ENCODE measurements at regions not wholly inside any gene's neighbourhood (a gene's known extent, or its start where the extent isn't known, plus 50 kb on each side); places are given as distances from the start of the nearest gene placed in this dataset.

DNA sequence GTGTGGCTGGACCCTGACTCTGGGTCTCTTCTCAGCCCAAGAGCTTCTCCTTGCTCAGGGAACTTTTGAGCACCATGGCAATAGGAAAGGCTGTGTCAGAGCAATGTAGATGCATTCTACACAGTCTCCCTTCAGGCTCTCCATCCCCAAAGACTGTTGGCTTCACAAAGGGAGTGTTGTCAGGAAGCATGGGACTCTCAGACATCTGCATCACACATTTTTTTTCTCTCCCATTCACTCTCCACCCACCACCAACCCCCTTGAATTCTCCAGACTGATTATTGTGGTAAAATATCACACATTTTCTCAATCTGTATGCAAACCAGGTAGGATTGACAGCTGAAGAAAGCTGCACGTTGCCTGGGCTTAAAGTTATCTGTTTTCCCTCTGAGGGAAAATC is 105.4 kb upstream of the WARS2 start:
- no peaks in the 10 kb centered on the region for H3K27me3 ChIP-seq (ENCODE audit: insufficient read depth in 3 of 3, low read length in 2 of 3)
- intact Hi-C loops (cut with DNase I) = no loop called here
- ATAC-seq (no peak), DNase-seq (no peak)
- no peak overlapping the region for H3K27ac ChIP-seq
- 56 to 65% (median 60%) methylated on average over 1 of the region's 1 CpG for WGBS, 3 donors
- H3K4me1 ChIP-seq = no peaks in the 10 kb centered on the region
- H3K36me3 ChIP-seq (ENCODE audit: insufficient read depth in 1 of 2, low read depth in 1 of 2) = no peaks in the 10 kb centered on the region
- TF ChIP-seq, protein P1, sequence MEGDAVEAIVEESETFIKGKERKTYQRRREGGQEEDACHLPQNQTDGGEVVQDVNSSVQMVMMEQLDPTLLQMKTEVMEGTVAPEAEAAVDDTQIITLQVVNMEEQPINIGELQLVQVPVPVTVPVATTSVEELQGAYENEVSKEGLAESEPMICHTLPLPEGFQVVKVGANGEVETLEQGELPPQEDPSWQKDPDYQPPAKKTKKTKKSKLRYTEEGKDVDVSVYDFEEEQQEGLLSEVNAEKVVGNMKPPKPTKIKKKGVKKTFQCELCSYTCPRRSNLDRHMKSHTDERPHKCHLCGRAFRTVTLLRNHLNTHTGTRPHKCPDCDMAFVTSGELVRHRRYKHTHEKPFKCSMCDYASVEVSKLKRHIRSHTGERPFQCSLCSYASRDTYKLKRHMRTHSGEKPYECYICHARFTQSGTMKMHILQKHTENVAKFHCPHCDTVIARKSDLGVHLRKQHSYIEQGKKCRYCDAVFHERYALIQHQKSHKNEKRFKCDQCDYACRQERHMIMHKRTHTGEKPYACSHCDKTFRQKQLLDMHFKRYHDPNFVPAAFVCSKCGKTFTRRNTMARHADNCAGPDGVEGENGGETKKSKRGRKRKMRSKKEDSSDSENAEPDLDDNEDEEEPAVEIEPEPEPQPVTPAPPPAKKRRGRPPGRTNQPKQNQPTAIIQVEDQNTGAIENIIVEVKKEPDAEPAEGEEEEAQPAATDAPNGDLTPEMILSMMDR (IDR thresholded peaks at IDR 0.05) = no peak
- H3K4me3 ChIP-seq = no peak overlapping the region
- no peaks in the 10 kb centered on the region for H3K9me3 ChIP-seq

DNA sequence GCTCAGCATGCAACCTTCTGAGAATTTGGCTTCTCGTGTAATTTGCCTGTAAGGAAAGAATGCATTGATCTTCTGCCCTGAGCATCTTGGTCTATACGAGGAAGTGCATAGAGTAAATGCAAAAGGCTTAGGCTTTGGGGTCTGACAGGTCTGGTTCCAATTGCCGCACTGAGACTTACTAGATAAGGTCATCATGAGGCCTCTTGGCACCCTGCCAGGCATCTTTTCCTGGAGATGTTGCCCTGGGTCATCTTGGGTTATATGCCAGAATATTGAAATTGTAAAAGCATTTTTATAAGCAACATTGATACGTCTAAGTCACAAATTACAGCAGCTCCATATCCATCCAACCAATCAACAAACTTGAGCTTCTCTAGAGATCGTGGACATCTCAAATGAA is 108.8 kb upstream of the WARS2 start:
- H3K4me1 ChIP-seq = no peaks in the 10 kb centered on the region
- H3K27ac ChIP-seq = no peak overlapping the region
- WGBS, 3 donors = 86 to 88% (median 86%) methylated on average over 5 of the region's 5 CpGs
- H3K27me3 ChIP-seq (ENCODE audit: insufficient read depth in 3 of 3, low read length in 2 of 3) = no peaks in the 10 kb centered on the region
- intact Hi-C loops (cut with DNase I) = no loop called here
- H3K4me3 ChIP-seq = no peak overlapping the region
- H3K36me3 ChIP-seq (ENCODE audit: insufficient read depth in 1 of 2, low read depth in 1 of 2) = no peaks in the 10 kb centered on the region
- no peaks in the 10 kb centered on the region for H3K9me3 ChIP-seq
- TF ChIP-seq, protein P1 (IDR thresholded peaks at IDR 0.05) = no peak
- no peak for ATAC-seq
- no peak for DNase-seq

DNA sequence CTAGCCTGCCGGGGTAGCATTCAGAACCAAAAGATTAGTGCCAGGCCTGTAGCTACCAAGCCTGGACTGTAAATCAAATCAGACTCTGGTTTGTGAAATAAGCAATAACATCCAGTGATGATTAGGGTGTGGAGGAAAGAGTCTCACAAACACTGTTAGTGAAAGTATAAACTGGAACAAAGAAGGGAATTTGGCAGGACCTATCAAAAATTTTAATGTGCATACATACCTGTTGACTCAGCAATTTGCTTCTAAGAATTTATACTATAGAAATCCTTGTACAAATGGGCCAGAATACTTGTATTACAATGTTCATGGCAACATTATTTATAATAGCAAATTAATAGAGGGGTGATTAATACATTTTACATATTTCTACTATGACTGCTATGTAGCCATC is 109.8 kb upstream of the WARS2 start:
- 91 to 100% (median 100%) methylated on average over 1 of the region's 1 CpG for WGBS, 3 donors
- H3K36me3 ChIP-seq (ENCODE audit: insufficient read depth in 1 of 2, low read depth in 1 of 2) = no peaks in the 10 kb centered on the region

DNA sequence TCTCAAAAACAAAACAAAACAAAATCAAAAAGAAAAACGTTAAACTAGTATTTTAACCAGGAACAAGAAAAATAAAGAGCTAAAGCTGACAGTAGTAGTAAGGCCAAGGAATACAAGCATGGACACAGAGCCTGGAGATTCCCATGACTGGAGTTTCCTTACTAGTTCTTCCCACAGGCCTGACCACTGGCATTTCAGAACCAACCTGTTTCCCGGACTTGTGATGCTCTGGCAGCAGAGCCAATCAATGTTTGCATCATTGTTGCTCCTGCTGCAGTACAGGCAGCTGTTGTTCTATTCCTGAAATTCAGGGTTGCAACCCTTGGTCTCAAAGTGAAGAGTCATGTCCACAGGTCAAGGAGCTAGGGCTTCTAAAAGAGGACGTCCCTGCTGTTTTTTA is 111.3 kb upstream of the WARS2 start:
- Histone ChIP-seq H3K27me3 (ENCODE audit: insufficient read depth in 3 of 3, low read length in 2 of 3) (no peaks in the 10 kb centered on the region), H3K4me1 (no peaks in the 10 kb centered on the region), H3K4me3 (no peak overlapping the region), H3K9me3 (no peaks in the 10 kb centered on the region), H3K27ac (no peak overlapping the region), H3K36me3 (ENCODE audit: insufficient read depth in 1 of 2, low read depth in 1 of 2) (no peaks in the 10 kb centered on the region)
- TF ChIP-seq, protein P1 (IDR thresholded peaks at IDR 0.05) = no peak
- ATAC-seq (no peak), DNase-seq (no peak)
- WGBS, 3 donors = 83 to 92% (median 84%) methylated on average over 3 of the region's 3 CpGs
- intact Hi-C loops (cut with DNase I) = no loop called here

More for the DNA sequence above, 109.8 kb upstream of the WARS2 start:
- H3K27me3 ChIP-seq (ENCODE audit: insufficient read depth in 3 of 3, low read length in 2 of 3) = no peaks in the 10 kb centered on the region
- TF ChIP-seq, protein P1 (IDR thresholded peaks at IDR 0.05) = no peak
- H3K9me3 ChIP-seq = no peaks in the 10 kb centered on the region
- DNase-seq (no peak), ATAC-seq (no peak)
- no peaks in the 10 kb centered on the region for H3K4me1 ChIP-seq
- H3K4me3 ChIP-seq = no peak overlapping the region
- H3K27ac ChIP-seq = no peak overlapping the region
- intact Hi-C loops (cut with DNase I) = no loop called here

DNA sequence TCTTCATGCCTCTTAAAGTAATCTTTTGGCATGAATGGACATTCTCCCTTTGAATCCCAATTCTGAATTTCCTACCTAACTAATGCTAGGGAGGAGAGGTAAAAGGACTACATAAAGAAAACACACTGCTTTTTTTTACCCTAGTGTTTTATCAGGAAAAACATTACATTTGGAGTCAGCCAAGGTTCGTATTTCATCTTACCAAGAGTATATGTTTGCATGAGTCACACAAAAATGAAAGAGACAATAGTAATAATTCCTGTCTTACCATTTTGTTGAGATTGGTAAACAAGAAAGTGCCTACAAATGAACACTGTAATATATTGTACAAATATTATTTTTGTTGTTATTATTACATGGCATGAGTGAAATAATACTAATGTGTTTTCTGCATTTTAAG is 112.9 kb upstream of the WARS2 start:
- 64 to 75% (median 72%) methylated on average over 1 of the region's 1 CpG for WGBS, 3 donors
- Histone ChIP-seq H3K27me3 (ENCODE audit: insufficient read depth in 3 of 3, low read length in 2 of 3) (peaks cover 0 to under 1% (median 0%) of the 10 kb centered on the region in 3 donors), H3K27ac (no peak overlapping the region), H3K9me3 (no peaks in the 10 kb centered on the region), H3K4me3 (no peak overlapping the region), H3K36me3 (ENCODE audit: insufficient read depth in 1 of 2, low read depth in 1 of 2) (no peaks in the 10 kb centered on the region), H3K4me1 (no peaks in the 10 kb centered on the region)
- intact Hi-C loops (cut with DNase I) = no loop called here
- ATAC-seq (no peak), DNase-seq (no peak)
- TF ChIP-seq, protein P1 (IDR thresholded peaks at IDR 0.05) = no peak
